RWPE1 (cell line): ENCODE measurements at regions not wholly inside any gene's neighbourhood (a gene's known extent, or its start where the extent isn't known, plus 50 kb on each side); places are given as distances from the start of the nearest gene placed in this dataset.

Source experiments
- CTCF ChIA-PET: fragments of 350-600 bp; sonication (Branson Sonifier 250); formaldehyde crosslinking; extraction: SDS; loops from one replicate; lab custom pipeline; 2021; lab: Yijun Ruan, JAX
- POLR2A ChIA-PET: fragments of 400-600 bp; formaldehyde crosslinking; extraction: SDS; loops from one replicate; lab custom pipeline; 2020; ENCODE audit warnings: antibody characterized with exemption; ENCODE audit not compliant: low non-redundant PET; lab: Yijun Ruan, JAX
- DNase-seq: peaks from one replicate; pipeline ENCODE4 v3.0.0; 2012; ENCODE audit warnings: low spot score
- H3K27ac ChIP-seq: fragments of 450-650 bp; 2 replicates; pipeline ENCODE4 v1.5.1; 2017
- CTCF ChIP-seq: fragments of 450-650 bp; conservative IDR thresholded peaks from 2 replicates; pipeline ENCODE4 v1.5.1; 2017; ENCODE audit warnings: low read depth, mild to moderate bottlenecking

DNA sequence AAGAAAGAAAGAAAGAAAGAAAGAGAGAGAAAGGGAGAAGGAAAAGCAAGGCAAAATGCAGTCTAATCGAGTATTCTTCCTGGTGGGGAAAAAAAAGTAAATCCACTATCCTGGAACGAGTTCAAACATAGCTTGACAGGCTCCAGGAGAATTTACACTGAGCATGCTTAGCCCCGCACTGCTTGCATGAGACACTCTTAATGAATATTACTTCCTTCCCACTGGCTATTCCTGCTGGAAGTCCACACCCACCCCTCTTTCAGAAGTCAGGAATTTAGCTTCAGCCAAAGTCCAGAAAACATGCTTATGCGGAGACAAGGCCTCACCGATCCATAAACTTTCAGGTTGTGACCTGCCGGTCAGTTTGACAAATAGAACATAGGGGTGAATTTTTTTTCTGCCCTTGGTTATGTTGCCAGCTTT is 251.8 kb upstream of the BLID start:
- no peak for TF ChIP-seq CTCF
- ChIA-PET CTCF (interaction anchor here (0.8 to 1.0 kb wide), 2 partner anchors 73 to 137 kb away, joined by 3 read pairs; no protein-coding TSS in a partner anchor), POLR2A (no interaction called here)
- peak; percentile 70 for DNase-seq
- no peak overlapping the region for H3K27ac ChIP-seq

GRCh38 chr11:122365610-122366360 is 249.8 kb upstream of the BLID start:
- peak overlapping the region; percentile 42; the same call in 1 of the 2 replicates for H3K27ac ChIP-seq
- ChIA-PET CTCF (interaction anchor here (0.6 kb wide), 1 partner anchor 209 kb away, joined by 4 read pairs; no protein-coding TSS in a partner anchor), POLR2A (no interaction called here)
- DNase-seq = no peak
- no peak for TF ChIP-seq CTCF

DNA sequence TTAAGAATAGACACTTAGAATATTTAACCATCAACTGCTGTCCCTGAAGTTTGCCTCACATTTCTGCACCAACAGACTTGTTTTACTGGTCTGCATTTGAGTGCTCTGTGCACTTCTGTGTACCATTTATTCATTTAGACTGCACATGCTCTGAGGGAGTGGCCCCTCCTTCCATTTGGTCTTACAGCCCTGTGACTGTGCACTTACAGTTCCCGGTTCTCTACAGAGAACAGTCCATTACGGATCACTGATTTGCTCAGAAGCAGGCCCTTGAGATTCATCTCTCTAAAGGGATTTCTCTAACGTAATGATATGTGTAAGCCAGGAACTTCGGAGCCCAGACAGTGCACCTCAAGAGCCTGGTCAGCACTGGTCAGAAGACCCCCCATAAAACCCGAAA is 247.3 kb upstream of the BLID start:
- ChIA-PET CTCF (no interaction called here), POLR2A (no interaction called here)
- DNase-seq = no peak
- TF ChIP-seq CTCF = no peak
- no peak overlapping the region for H3K27ac ChIP-seq

- TF ChIP-seq CTCF = no peak
- POLR2A ChIA-PET = no interaction called here
- DNase-seq = no peak
- CTCF ChIA-PET = interaction anchor here (0.6 kb wide), 1 partner anchor 68 kb away, joined by 3 read pairs; no protein-coding TSS in a partner anchor
- no peak overlapping the region for H3K27ac ChIP-seq
Measured at GRCh38 chr11:122362381-122362780, 246.4 kb upstream of the BLID start.

DNA sequence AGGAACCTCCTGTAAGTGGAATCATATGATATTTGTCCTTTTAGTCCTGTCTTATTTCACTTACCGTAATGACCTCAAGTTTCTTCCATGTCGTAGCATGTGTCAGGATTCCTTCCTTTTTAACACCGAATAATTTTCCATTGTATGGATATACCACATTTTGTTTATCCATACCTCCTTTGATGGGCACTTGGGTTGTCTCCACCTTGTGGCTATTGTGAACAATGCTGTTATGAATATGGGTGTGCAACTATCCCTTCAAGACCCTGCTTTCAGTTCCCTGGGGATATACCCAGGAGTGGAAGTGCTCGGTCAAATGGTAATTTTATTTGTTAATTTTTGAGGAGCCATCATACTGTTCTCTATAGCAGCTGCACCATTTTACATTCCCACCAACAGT is 244.9 kb upstream of the BLID start:
- ChIA-PET POLR2A (no interaction called here), CTCF (no interaction called here)
- no peak for DNase-seq
- H3K27ac ChIP-seq = no peak overlapping the region
- TF ChIP-seq CTCF = no peak

GRCh38 chr11:122359081-122359571 is 243.1 kb upstream of the BLID start:
- no peak for DNase-seq
- TF ChIP-seq CTCF = no peak
- POLR2A ChIA-PET = no interaction called here
- CTCF ChIA-PET = interaction anchor here (0.6 kb wide), 1 partner anchor 32 kb away, joined by 4 read pairs; no protein-coding TSS in a partner anchor
- no peak overlapping the region for H3K27ac ChIP-seq
